Lower lobe of right lung (tissue), 2 donors: ENCODE measurements at regions not wholly inside any gene's neighbourhood (a gene's known extent, or its start where the extent isn't known, plus 50 kb on each side); places are given as distances from the start of the nearest gene placed in this dataset.

ENCODE experiments used
- ATAC-seq, 2 donors: fragments of 200-7000 bp; cut with Tn5 transposase; one replicate each; pipeline ENCODE4 v1.9.1; 2020 to 2022; ENCODE audit warnings: mild to moderate bottlenecking in 2 of 2, moderate library complexity in 2 of 2
- DNase-seq: peaks from one replicate; pipeline ENCODE4 v3.0.0-alpha.2; 2020
- H3K27ac ChIP-seq: fragments of 200-600 bp; one replicate; pipeline ENCODE4 v1.8.0; 2022
- H3K27me3 ChIP-seq: fragments of 200-600 bp; one replicate; pipeline ENCODE4 v1.8.0; 2022; ENCODE audit warnings: low read depth
- H3K36me3 ChIP-seq: fragments of 200-600 bp; one replicate; pipeline ENCODE4 v1.8.0; 2022; ENCODE audit warnings: mild to moderate bottlenecking
- H3K4me1 ChIP-seq: fragments of 200-600 bp; one replicate; pipeline ENCODE4 v1.8.0; 2022
- H3K4me3 ChIP-seq: fragments of 200-600 bp; one replicate; pipeline ENCODE4 v1.8.0; 2022; ENCODE audit warnings: mild to moderate bottlenecking
- H3K9me3 ChIP-seq: fragments of 200-600 bp; one replicate; pipeline ENCODE4 v1.8.0; 2022
- intact Hi-C: fragments of 100-400 bp; cut with DNase I; formaldehyde crosslinking; loops from one replicate; pipeline ENCODE4 v1.11.0; 2022
- TF ChIP-seq, protein P1 (sequence below): fragments of 200-600 bp; IDR thresholded peaks from one replicate; pipeline ENCODE4 v1.8.0; 2022; ENCODE audit warnings: antibody characterized with exemption, mild to moderate bottlenecking
- donor health status: DM: no; HTN: yes; CAD: no; lungs with severe emphysema.

DNA sequence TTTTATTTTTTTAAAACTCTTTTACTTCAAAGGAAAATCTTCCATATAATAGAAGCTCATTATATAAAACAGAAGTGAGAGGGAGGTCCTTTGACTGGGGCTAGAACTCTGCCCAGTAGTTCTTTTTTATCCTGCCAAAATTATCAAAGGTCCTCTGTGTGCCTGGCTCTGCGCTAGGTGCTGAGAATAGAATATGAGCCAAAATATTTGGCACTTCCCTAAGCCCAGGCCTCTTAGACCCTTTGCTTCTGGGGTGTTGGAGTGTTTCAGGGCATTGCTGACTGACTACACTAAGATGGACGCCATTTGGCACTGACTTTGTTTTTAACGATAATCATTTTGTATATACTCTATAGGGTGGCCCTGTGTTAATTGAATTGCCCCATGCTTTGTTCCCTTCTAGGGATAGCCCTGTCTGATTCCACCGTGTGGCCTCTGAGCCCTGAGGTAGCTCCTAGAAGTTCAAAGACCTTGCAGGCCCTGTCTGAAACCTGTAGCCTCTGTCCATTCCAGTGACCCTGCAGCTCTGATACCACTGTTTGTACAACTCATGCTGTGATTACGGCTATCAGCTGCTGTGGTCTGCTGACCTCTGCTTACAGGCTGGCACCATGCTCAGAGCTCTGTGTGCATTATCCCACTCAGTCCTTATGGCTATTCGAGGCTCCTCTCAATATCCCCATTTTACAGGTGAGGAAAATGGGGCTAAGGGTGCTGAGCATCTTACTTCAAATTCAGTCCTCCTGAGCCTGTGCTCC is 84.3 kb upstream of the SHB start:
- intact Hi-C loops, result no loop called here
- TF ChIP-seq, protein P1, sequence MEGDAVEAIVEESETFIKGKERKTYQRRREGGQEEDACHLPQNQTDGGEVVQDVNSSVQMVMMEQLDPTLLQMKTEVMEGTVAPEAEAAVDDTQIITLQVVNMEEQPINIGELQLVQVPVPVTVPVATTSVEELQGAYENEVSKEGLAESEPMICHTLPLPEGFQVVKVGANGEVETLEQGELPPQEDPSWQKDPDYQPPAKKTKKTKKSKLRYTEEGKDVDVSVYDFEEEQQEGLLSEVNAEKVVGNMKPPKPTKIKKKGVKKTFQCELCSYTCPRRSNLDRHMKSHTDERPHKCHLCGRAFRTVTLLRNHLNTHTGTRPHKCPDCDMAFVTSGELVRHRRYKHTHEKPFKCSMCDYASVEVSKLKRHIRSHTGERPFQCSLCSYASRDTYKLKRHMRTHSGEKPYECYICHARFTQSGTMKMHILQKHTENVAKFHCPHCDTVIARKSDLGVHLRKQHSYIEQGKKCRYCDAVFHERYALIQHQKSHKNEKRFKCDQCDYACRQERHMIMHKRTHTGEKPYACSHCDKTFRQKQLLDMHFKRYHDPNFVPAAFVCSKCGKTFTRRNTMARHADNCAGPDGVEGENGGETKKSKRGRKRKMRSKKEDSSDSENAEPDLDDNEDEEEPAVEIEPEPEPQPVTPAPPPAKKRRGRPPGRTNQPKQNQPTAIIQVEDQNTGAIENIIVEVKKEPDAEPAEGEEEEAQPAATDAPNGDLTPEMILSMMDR, result no peak
- no peaks in the 10 kb centered on the region for H3K9me3 ChIP-seq
- H3K36me3 ChIP-seq, result no peaks in the 10 kb centered on the region
- ATAC-seq, result no peak
- H3K4me3 ChIP-seq, result no peak overlapping the region
- H3K27ac ChIP-seq, result no peak overlapping the region
- no peak for DNase-seq
- H3K27me3 ChIP-seq, result peaks cover 5% of the 10 kb centered on the region
- no peaks in the 10 kb centered on the region for H3K4me1 ChIP-seq

DNA sequence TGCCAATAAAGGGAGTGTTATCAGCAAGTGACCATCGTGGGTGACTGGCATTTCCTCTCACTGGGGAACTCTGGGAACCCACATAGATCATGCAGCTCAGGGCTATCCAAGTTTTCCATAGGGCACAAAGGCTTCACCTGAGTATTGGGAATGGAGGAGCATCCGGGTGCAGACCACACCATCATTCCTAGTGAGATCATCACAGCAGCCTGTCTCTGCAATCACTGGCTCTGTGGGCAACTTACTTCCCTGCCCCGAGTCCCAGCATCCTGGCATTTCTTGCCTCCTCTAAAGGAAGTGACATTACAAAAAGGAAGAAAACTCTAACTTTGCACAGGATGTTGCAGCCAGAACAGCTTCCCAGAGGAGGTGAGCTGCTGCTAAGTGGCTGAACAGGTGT is 80.6 kb upstream of the SHB start:
- no peak for DNase-seq
- Histone ChIP-seq H3K4me3 (no peak overlapping the region), H3K4me1 (no peaks in the 10 kb centered on the region), H3K9me3 (no peaks in the 10 kb centered on the region), H3K36me3 (no peaks in the 10 kb centered on the region), H3K27me3 (peaks cover 10% of the 10 kb centered on the region), H3K27ac (no peak overlapping the region)
- TF ChIP-seq, protein P1, result no peak
- ATAC-seq, result no peak
- intact Hi-C loops, result no loop called here

DNA sequence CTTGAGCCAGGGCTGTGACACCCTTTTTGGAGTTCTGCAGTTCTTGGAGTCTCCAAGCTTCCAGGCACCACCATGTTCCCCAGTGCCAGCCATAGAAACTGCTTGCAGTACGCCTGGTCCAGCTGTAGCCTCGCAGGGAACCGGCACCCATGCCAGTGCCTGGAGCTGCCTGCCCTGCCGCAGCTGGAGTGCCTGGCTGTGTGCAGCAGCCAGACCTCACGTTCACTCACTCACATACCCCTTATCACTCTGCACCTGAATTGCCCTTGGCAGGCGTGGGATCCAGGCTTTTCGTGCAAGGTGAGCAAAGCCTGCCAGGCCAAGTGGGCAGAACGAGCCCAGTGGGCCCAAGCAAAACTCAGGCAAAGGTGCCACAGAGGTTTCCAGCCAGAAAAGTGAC is 77.8 kb upstream of the SHB start:
- Histone ChIP-seq H3K27me3 (peaks cover 10% of the 10 kb centered on the region), H3K4me1 (no peaks in the 10 kb centered on the region), H3K27ac (no peak overlapping the region), H3K9me3 (no peaks in the 10 kb centered on the region), H3K36me3 (no peaks in the 10 kb centered on the region), H3K4me3 (no peak overlapping the region)
- ATAC-seq, result no peak
- TF ChIP-seq, protein P1, result no peak
- intact Hi-C loops, result no loop called here
- no peak for DNase-seq

DNA sequence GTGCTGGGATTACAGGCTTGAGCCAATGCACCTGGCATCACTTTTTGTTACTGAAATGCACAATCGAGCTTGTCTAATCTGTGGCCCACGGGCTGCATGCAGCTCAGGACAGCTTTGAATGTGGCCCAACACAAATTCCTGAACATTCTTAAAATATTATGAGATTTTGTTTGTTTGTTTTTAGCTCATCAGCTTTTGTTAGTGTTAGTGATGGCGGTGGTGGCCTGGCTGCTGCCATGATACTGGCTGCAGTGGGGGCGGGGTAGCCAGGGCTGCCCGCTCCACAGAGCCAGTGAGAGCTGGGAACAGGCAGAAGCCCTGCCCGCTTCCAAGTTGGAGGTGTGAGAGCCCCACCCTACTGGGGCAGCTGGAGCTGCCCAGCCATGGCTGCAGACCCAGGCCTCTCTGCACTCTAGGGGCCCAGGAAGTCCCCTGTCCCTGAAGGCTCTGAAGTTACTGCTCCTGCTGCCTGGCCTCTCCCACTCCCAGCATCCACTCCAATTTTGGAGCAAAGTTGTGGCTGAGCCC is 76.6 kb upstream of the SHB start:
- no peak for DNase-seq
- intact Hi-C loops, result no loop called here
- TF ChIP-seq, protein P1, result no peak
- Histone ChIP-seq H3K36me3 (no peaks in the 10 kb centered on the region), H3K27me3 (peaks cover 10% of the 10 kb centered on the region), H3K27ac (no peak overlapping the region), H3K4me3 (no peak overlapping the region), H3K4me1 (no peaks in the 10 kb centered on the region), H3K9me3 (no peaks in the 10 kb centered on the region)
- no peak for ATAC-seq

DNA sequence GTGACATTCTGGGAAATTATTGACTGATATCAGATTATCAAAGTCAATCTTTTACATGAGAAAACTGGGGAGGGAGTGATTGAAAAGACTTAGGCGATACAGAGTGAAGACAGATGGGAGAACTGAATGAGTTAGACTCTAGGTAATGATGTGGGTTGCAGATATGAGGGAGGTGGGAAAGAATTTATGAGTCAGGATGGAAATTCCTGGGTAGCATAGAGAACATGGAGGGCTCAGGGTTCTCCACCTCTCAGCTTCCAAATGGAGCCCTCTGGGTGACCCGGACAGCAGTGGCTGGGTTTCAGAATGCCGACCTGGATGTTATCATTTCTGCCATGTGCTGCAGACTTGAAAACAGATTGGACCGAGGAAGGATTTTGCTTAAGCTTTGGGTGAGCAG is 75.4 kb upstream of the SHB start:
- H3K27me3 ChIP-seq, result peaks cover 10% of the 10 kb centered on the region
- TF ChIP-seq, protein P1, result no peak
- DNase-seq (no peak), ATAC-seq (no peak)
- no peaks in the 10 kb centered on the region for H3K36me3 ChIP-seq
- no peak overlapping the region for H3K27ac ChIP-seq
- H3K4me3 ChIP-seq, result no peak overlapping the region
- H3K4me1 ChIP-seq, result no peaks in the 10 kb centered on the region
- no peaks in the 10 kb centered on the region for H3K9me3 ChIP-seq
- intact Hi-C loops, result no loop called here
